SK-N-MC (cell line): ENCODE measurements at regions not wholly inside any gene's neighbourhood (a gene's known extent, or its start where the extent isn't known, plus 50 kb on each side); places are given as distances from the start of the nearest gene placed in this dataset.

Experiments used
- EZH2 ChIP-seq: fragments of 200-600 bp; sonication (generic); IDR thresholded peaks from one replicate; pipeline ENCODE4 v1.6.1; 2017; ENCODE audit warnings: antibody characterized with exemption
- POLR2AphosphoS5 ChIP-seq: IDR thresholded peaks from 2 replicates; pipeline ENCODE4 v1.6.1; 2012; ENCODE audit warnings: mild to moderate bottlenecking, low read depth, low read length, borderline replicate concordance

GRCh38 chr6:56730663-56731529 is 88.2 kb upstream of the DST start:
- no peak for TF ChIP-seq EZH2
- no peak for TF ChIP-seq POLR2AphosphoS5
